ENCODE measurements at regions not wholly inside any gene's neighbourhood (a gene's known extent, or its start where the extent isn't known, plus 50 kb on each side); places are given as distances from the start of the nearest gene placed in this dataset.
"Not testable (repeated sequence)": the region's sequence is repeated elsewhere in the genome, so short reads cannot be mapped to it uniquely, and the experiment has no call there.

GRCh38 chr3:40754994-40755393, 230.2 kb downstream of the ZNF621 start:
- no peaks in the 10 kb centered on the region for H3K4me1 ChIP-seq (ENCODE audit: insufficient read depth, low read length)
- H3K36me3 ChIP-seq (ENCODE audit: insufficient read depth, low read length): no peaks in the 10 kb centered on the region
- H3K27ac ChIP-seq (ENCODE audit: low read depth, low read length): no peak overlapping the region
- H3K9ac ChIP-seq (ENCODE audit: low read length): no peak overlapping the region
- no peaks in the 10 kb centered on the region for H3K9me3 ChIP-seq (ENCODE audit: low read length)
- H3K27me3 ChIP-seq (ENCODE audit: control insufficient read depth in 1 of 2, insufficient read depth in 2 of 2, low read length in 2 of 2): no peaks in the 10 kb centered on the region
- H3K4me3 ChIP-seq (ENCODE audit: low read depth in 1 of 2, low read length in 2 of 2): no peak overlapping the region

- H3K9ac ChIP-seq (ENCODE audit: low read length): no peak overlapping the region
- no peaks in the 10 kb centered on the region for H3K4me1 ChIP-seq (ENCODE audit: insufficient read depth, low read length)
- no peak overlapping the region for H3K4me3 ChIP-seq (ENCODE audit: low read depth in 1 of 2, low read length in 2 of 2)
- H3K9me3 ChIP-seq (ENCODE audit: low read length): no peaks in the 10 kb centered on the region
- H3K36me3 ChIP-seq (ENCODE audit: insufficient read depth, low read length): no peaks in the 10 kb centered on the region
- no peaks in the 10 kb centered on the region for H3K27me3 ChIP-seq (ENCODE audit: control insufficient read depth in 1 of 2, insufficient read depth in 2 of 2, low read length in 2 of 2)
- H3K27ac ChIP-seq (ENCODE audit: low read depth, low read length): no peak overlapping the region
These were observed 231.7 kb downstream of the ZNF621 start for GRCh38 chr3:40756500-40756899.

GRCh38 chr3:40762771-40763170, 238.0 kb downstream of the ZNF621 start:
- H3K4me1 ChIP-seq (ENCODE audit: insufficient read depth, low read length); H3K9ac ChIP-seq (ENCODE audit: low read length); H3K27ac ChIP-seq (ENCODE audit: low read depth, low read length); H3K27me3 ChIP-seq (ENCODE audit: control insufficient read depth in 1 of 2, insufficient read depth in 2 of 2, low read length in 2 of 2); H3K9me3 ChIP-seq (ENCODE audit: low read length); H3K4me3 ChIP-seq (ENCODE audit: low read depth in 1 of 2, low read length in 2 of 2); H3K36me3 ChIP-seq (ENCODE audit: insufficient read depth, low read length): not testable (repeated sequence)

DNA sequence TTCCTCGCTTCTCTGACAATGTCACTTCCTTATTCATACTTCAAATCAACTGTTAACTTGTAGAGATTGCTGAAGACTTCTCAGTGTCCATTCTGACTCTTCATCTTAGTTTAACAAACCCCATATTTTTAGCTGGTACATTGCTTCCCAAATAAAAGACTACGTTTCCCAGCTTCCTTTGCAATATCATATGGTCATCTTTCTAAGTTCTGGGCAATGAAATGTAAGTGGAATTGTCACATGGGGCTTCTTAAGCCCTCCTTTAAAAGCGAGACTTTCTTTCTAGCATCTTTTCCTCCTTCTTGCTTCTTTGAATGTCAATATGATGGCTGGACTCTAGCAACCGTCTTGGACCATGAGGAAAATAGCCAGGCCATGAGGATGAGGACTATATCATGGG, 239.0 kb downstream of the ZNF621 start:
- Histone ChIP-seq H3K36me3 (ENCODE audit: insufficient read depth, low read length) (no peaks in the 10 kb centered on the region), H3K27ac (ENCODE audit: low read depth, low read length) (no peak overlapping the region), H3K27me3 (ENCODE audit: control insufficient read depth in 1 of 2, insufficient read depth in 2 of 2, low read length in 2 of 2) (no peaks in the 10 kb centered on the region), H3K9ac (ENCODE audit: low read length) (no peak overlapping the region), H3K9me3 (ENCODE audit: low read length) (no peaks in the 10 kb centered on the region), H3K4me1 (ENCODE audit: insufficient read depth, low read length) (peaks cover 12% of the 10 kb centered on the region), H3K4me3 (ENCODE audit: low read depth in 1 of 2, low read length in 2 of 2) (no peak overlapping the region)

DNA sequence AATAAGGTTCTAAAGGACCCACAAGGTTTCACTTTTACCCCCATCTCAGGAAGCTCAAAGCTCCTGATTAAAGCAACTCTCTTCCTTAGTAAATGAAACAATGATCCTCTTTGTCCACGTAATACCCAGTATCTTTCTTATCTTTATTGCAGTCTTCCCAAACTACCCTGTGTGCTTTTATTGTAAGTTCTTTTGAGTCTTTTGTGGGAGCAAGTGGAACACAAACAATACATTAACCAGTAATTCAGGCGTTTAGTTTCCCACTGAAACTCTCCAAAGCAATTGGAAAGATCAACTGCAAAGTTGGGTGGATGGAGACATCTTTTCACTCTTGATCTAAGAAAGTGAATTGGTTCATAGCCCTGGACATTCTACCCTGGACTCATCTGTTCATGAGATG, 240.0 kb downstream of the ZNF621 start:
- no peak overlapping the region for H3K27ac ChIP-seq (ENCODE audit: low read depth, low read length)
- no peak overlapping the region for H3K9ac ChIP-seq (ENCODE audit: low read length)
- H3K27me3 ChIP-seq (ENCODE audit: control insufficient read depth in 1 of 2, insufficient read depth in 2 of 2, low read length in 2 of 2): no peaks in the 10 kb centered on the region
- H3K36me3 ChIP-seq (ENCODE audit: insufficient read depth, low read length): no peaks in the 10 kb centered on the region
- peaks cover 12% of the 10 kb centered on the region for H3K4me1 ChIP-seq (ENCODE audit: insufficient read depth, low read length)
- no peak overlapping the region for H3K4me3 ChIP-seq (ENCODE audit: low read depth in 1 of 2, low read length in 2 of 2)
- H3K9me3 ChIP-seq (ENCODE audit: low read length): no peaks in the 10 kb centered on the region

DNA sequence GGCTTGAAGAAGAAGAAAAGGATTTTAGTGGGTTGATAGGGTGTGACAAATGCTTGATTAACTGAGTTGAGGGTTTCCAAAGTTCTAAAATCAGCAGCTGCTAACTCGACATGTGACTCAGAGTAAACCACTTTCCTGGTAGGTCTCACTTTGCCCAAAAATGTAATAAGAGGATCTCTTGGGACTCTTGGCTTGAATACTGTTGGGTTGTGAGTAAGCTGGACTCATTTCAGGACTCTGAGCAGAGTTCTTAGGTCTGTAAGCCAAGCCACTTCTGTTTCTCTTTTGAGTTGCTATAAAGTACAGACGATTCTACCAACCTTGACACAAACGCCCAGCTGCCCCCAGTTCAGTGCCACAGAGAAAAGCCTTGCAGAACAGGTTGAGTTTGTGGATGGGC, 241.1 kb downstream of the ZNF621 start:
- Histone ChIP-seq H3K27me3 (ENCODE audit: control insufficient read depth in 1 of 2, insufficient read depth in 2 of 2, low read length in 2 of 2) (no peaks in the 10 kb centered on the region), H3K9ac (ENCODE audit: low read length) (no peak overlapping the region), H3K36me3 (ENCODE audit: insufficient read depth, low read length) (no peaks in the 10 kb centered on the region), H3K27ac (ENCODE audit: low read depth, low read length) (no peak overlapping the region), H3K9me3 (ENCODE audit: low read length) (no peaks in the 10 kb centered on the region), H3K4me1 (ENCODE audit: insufficient read depth, low read length) (peaks cover 12% of the 10 kb centered on the region), H3K4me3 (ENCODE audit: low read depth in 1 of 2, low read length in 2 of 2) (no peak overlapping the region)

DNA sequence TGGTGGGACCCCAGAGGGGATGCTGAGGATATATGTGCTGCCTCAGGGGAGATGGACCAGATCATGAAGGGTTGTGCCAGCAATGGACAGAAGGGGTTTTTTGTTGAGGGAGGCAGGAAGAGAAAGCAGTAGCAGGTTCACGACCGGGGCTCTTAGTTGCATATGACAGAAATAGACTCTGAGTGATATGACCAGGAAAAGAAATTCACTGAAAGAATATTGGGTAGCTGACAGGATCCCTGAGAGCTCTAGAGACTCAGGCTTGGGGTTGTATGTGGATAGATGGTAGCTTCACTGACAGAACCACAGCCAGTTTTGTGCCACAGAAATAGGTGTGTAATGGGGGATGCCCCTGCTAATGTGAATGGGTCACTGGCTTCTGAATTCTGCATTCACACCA, 241.6 kb downstream of the ZNF621 start:
- no peak overlapping the region for H3K27ac ChIP-seq (ENCODE audit: low read depth, low read length)
- H3K36me3 ChIP-seq (ENCODE audit: insufficient read depth, low read length): no peaks in the 10 kb centered on the region
- no peak overlapping the region for H3K9ac ChIP-seq (ENCODE audit: low read length)
- no peaks in the 10 kb centered on the region for H3K27me3 ChIP-seq (ENCODE audit: control insufficient read depth in 1 of 2, insufficient read depth in 2 of 2, low read length in 2 of 2)
- peaks cover 12% of the 10 kb centered on the region for H3K4me1 ChIP-seq (ENCODE audit: insufficient read depth, low read length)
- H3K9me3 ChIP-seq (ENCODE audit: low read length): no peaks in the 10 kb centered on the region
- H3K4me3 ChIP-seq (ENCODE audit: low read depth in 1 of 2, low read length in 2 of 2): no peak overlapping the region

DNA sequence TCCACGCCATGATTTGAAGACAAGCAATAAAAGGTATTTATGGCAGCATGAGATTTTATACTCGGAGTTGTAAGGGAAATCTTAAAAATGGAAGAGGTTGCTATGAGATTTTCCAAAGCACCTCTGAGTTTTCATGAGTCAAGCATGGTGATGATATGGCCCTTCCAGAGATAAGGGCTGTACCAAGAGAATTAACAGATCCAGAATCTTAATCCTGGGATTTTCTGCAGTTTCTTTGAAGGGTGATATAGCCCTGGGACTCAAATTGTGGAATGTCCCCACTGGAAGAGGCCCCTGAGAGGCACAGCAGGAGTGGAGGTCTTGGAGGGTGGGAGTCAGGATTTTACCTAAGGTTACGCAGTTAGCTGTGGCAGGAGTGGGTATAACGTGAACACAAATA, 243.3 kb downstream of the ZNF621 start:
- Histone ChIP-seq H3K27ac (ENCODE audit: low read depth, low read length) (no peak overlapping the region), H3K4me1 (ENCODE audit: insufficient read depth, low read length) (peaks cover 12% of the 10 kb centered on the region), H3K36me3 (ENCODE audit: insufficient read depth, low read length) (no peaks in the 10 kb centered on the region), H3K9me3 (ENCODE audit: low read length) (no peaks in the 10 kb centered on the region), H3K9ac (ENCODE audit: low read length) (no peak overlapping the region), H3K27me3 (ENCODE audit: control insufficient read depth in 1 of 2, insufficient read depth in 2 of 2, low read length in 2 of 2) (no peaks in the 10 kb centered on the region), H3K4me3 (ENCODE audit: low read depth in 1 of 2, low read length in 2 of 2) (no peak overlapping the region)

DNA sequence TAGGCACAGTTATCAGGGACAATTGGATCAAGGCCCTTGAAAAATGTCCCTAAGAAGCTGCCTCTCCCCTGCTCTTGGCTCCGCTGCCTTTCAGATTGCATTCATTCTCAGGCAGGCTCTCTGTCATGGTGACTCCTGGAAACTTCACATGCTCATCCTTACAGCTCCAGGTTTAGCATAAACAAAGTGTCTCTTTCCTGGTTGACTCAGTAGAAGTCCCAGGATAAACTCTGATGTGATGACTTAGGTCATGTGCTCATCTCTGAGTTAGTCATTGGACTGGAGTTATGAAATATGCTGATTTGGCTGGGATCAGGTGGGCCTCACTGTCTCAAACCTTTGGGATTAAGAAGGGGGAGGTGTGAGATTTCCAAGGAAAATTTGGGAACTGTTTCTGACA, 243.8 kb downstream of the ZNF621 start:
- no peak overlapping the region for H3K27ac ChIP-seq (ENCODE audit: low read depth, low read length)
- no peaks in the 10 kb centered on the region for H3K9me3 ChIP-seq (ENCODE audit: low read length)
- no peaks in the 10 kb centered on the region for H3K27me3 ChIP-seq (ENCODE audit: control insufficient read depth in 1 of 2, insufficient read depth in 2 of 2, low read length in 2 of 2)
- peaks cover 12% of the 10 kb centered on the region for H3K4me1 ChIP-seq (ENCODE audit: insufficient read depth, low read length)
- no peak overlapping the region for H3K4me3 ChIP-seq (ENCODE audit: low read depth in 1 of 2, low read length in 2 of 2)
- H3K9ac ChIP-seq (ENCODE audit: low read length): no peak overlapping the region
- no peaks in the 10 kb centered on the region for H3K36me3 ChIP-seq (ENCODE audit: insufficient read depth, low read length)

DNA sequence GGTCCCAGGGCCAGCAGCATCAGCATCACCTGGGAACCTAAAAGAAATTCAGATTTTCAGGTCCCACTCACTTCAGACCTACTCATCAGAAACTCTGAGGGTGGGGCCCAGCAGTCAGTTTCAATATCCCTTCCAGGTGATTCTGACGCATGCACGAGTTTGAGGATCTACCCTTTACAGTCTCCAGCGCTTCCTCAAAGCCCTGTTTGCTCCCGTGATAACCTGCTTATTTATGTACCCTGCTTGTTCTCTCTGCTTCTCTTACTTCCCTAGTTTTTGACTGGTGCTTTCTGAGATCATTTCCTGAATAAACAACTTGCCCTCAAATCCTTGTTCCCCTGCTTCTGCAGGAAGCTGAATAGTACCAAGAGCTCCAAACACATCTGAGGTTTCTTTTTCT, 245.3 kb downstream of the ZNF621 start:
- no peak overlapping the region for H3K9ac ChIP-seq (ENCODE audit: low read length)
- peaks cover 12% of the 10 kb centered on the region for H3K4me1 ChIP-seq (ENCODE audit: insufficient read depth, low read length)
- H3K27me3 ChIP-seq (ENCODE audit: control insufficient read depth in 1 of 2, insufficient read depth in 2 of 2, low read length in 2 of 2): no peaks in the 10 kb centered on the region
- no peaks in the 10 kb centered on the region for H3K9me3 ChIP-seq (ENCODE audit: low read length)
- no peaks in the 10 kb centered on the region for H3K36me3 ChIP-seq (ENCODE audit: insufficient read depth, low read length)
- H3K4me3 ChIP-seq (ENCODE audit: low read depth in 1 of 2, low read length in 2 of 2): no peak overlapping the region
- no peak overlapping the region for H3K27ac ChIP-seq (ENCODE audit: low read depth, low read length)

- no peak overlapping the region for H3K9ac ChIP-seq (ENCODE audit: low read length)
- H3K4me3 ChIP-seq (ENCODE audit: low read depth in 1 of 2, low read length in 2 of 2): no peak overlapping the region
- H3K36me3 ChIP-seq (ENCODE audit: insufficient read depth, low read length): no peaks in the 10 kb centered on the region
- no peak overlapping the region for H3K27ac ChIP-seq (ENCODE audit: low read depth, low read length)
- peaks cover 10% of the 10 kb centered on the region for H3K4me1 ChIP-seq (ENCODE audit: insufficient read depth, low read length)
- H3K27me3 ChIP-seq (ENCODE audit: control insufficient read depth in 1 of 2, insufficient read depth in 2 of 2, low read length in 2 of 2): no peaks in the 10 kb centered on the region
- H3K9me3 ChIP-seq (ENCODE audit: low read length): no peaks in the 10 kb centered on the region
These were observed 246.4 kb downstream of the ZNF621 start for GRCh38 chr3:40771112-40771511.

DNA sequence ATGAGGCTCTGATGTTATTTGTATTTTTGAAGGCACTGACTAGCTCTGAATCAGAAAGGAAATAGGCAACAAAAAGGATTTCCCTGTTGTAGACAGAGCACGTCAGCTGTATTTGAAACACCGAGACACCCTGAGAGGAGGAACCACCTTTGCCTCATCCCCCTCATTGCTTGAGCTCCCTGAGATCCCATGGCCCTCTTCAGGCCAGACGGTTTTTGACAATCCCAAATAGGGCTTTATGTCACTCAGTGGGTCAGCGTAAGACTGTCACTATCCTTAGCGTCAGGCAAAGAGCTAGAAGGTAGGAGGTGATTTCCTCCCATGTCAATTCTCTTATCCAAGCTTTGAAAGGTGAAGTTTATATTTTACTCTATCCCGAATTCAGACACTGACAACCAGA, 254.3 kb downstream of the ZNF621 start:
- Histone ChIP-seq H3K4me3 (ENCODE audit: low read depth in 1 of 2, low read length in 2 of 2) (no peak overlapping the region), H3K27ac (ENCODE audit: low read depth, low read length) (no peak overlapping the region)

More for the DNA sequence above, 254.3 kb downstream of the ZNF621 start:
- Histone ChIP-seq H3K4me1 (ENCODE audit: insufficient read depth, low read length) (peaks cover 10% of the 10 kb centered on the region), H3K9ac (ENCODE audit: low read length) (no peak overlapping the region), H3K9me3 (ENCODE audit: low read length) (no peaks in the 10 kb centered on the region), H3K27me3 (ENCODE audit: control insufficient read depth in 1 of 2, insufficient read depth in 2 of 2, low read length in 2 of 2) (no peaks in the 10 kb centered on the region), H3K36me3 (ENCODE audit: insufficient read depth, low read length) (no peaks in the 10 kb centered on the region)
